H1 (cell line): ENCODE measurements at regions not wholly inside any gene's neighbourhood (a gene's known extent, or its start where the extent isn't known, plus 50 kb on each side); places are given as distances from the start of the nearest gene placed in this dataset.

ENCODE experiments used
- CTCF ChIA-PET: fragments of 300-600 bp; sonication (Branson Sonifier 250); formaldehyde crosslinking; loops from one replicate; lab custom pipeline; 2021; ENCODE audit not compliant: partially characterized antibody; lab: Charles Lee
- POLR2A ChIA-PET: fragments of 300-600 bp; sonication (Branson Sonifier 250); formaldehyde crosslinking; loops from one replicate; lab custom pipeline; 2021; ENCODE audit warnings: inconsistent platforms; ENCODE audit not compliant: partially characterized antibody; lab: Charles Lee
- DNase-seq, 2 experiments: peaks; one replicate each; pipeline versions ENCODE4 v3.0.0 to v3.0.0-alpha.2; 2010 to 2022; ENCODE audit warnings: low spot score in 2 of 2, low read depth in 1 of 2, mixed read lengths in 1 of 2
- FAIRE-seq: peaks from 2 replicates; lab custom pipeline; 2011; peaks lifted over from hg19 to GRCh38; lab: Jason Lieb, UNC
- H2AFZ ChIP-seq: 2 replicates; pipeline ENCODE4 v1.8.1; 2012; ENCODE audit warnings: low read length, inconsistent platforms
- H2AK5ac ChIP-seq: 2 replicates; pipeline ENCODE4 v1.6.1; 2013; ENCODE audit warnings: low read depth, low read length
- H2BK120ac ChIP-seq: replicated peaks from 2 replicates; pipeline ENCODE3; 2013; ENCODE audit warnings: low read depth, low read length, inconsistent platforms
- H2BK12ac ChIP-seq: 2 replicates; pipeline ENCODE4 v1.6.1; 2013; ENCODE audit warnings: low read depth, low read length
- H2BK15ac ChIP-seq: 2 replicates; pipeline ENCODE4 v1.6.1; 2013; ENCODE audit warnings: low read length
- H2BK20ac ChIP-seq: 2 replicates; pipeline ENCODE4 v1.6.1; 2013; ENCODE audit warnings: low read length
- H2BK5ac ChIP-seq: 2 replicates; pipeline ENCODE4 v1.6.1; 2013; ENCODE audit warnings: low read depth, low read length
- H3K14ac ChIP-seq: 2 replicates; pipeline ENCODE4 v1.6.1; 2013; ENCODE audit warnings: inconsistent platforms; ENCODE audit not compliant: insufficient read length
- H3K18ac ChIP-seq: 2 replicates; pipeline ENCODE4 v1.6.1; 2013; ENCODE audit warnings: low read length; ENCODE audit errors: extremely low read depth
- H3K23ac ChIP-seq: 2 replicates; pipeline ENCODE4 v1.6.1; 2013; ENCODE audit warnings: inconsistent platforms; ENCODE audit not compliant: insufficient read length
- H3K23me2 ChIP-seq: 2 replicates; pipeline ENCODE4 v1.6.1; 2013; ENCODE audit warnings: low read depth, low read length
- H3K27ac ChIP-seq: 2 replicates; pipeline ENCODE4 v1.6.1; 2011; ENCODE audit warnings: low read depth, low read length, inconsistent platforms
- H3K27me3 ChIP-seq, 4 experiments: replicated peaks in 1 of 4; 1 replicate in 1 of 4; 2 replicates in 3 of 4; pipeline versions ENCODE4 v1.6.1 to v1.8.1; 2011 to 2013; ENCODE audit warnings: low read length in 3 of 4, mild to moderate bottlenecking in 3 of 4, inconsistent platforms in 2 of 4, mixed read lengths in 2 of 4, moderate library complexity in 1 of 4; ENCODE audit not compliant: control insufficient read depth in 3 of 4, insufficient read depth in 3 of 4; ENCODE audit errors: extremely low read depth in 1 of 4
- H3K36me3 ChIP-seq, 4 experiments: 2 replicates each; pipeline versions ENCODE4 v1.6.1 to v1.8.1; 2011 to 2013; ENCODE audit warnings: mild to moderate bottlenecking in 4 of 4, low read length in 3 of 4, moderate library complexity in 2 of 4, control low read depth in 1 of 4, inconsistent platforms in 1 of 4; ENCODE audit not compliant: insufficient read depth in 4 of 4, control insufficient read depth in 2 of 4
- H3K4ac ChIP-seq: replicated peaks from 2 replicates; pipeline ENCODE3; 2013; ENCODE audit warnings: low read length, low read depth, mixed read lengths, inconsistent platforms; ENCODE audit not compliant: insufficient read length
- H3K4me1 ChIP-seq, 4 experiments: replicated peaks in 1 of 4; 1 replicate in 1 of 4; 2 replicates in 3 of 4; pipeline versions ENCODE4 v1.6.1 to v1.8.1; 2011 to 2013; ENCODE audit warnings: low read length in 3 of 4, inconsistent platforms in 2 of 4, mixed read lengths in 1 of 4; ENCODE audit not compliant: insufficient read depth in 4 of 4, control insufficient read depth in 3 of 4
- H3K4me2 ChIP-seq, 2 experiments: 2 replicates each; pipeline versions ENCODE4 v1.6.1 to v1.8.1; 2011 to 2013; ENCODE audit warnings: low read depth in 2 of 2, low read length in 2 of 2, control low read depth in 1 of 2, inconsistent platforms in 1 of 2, mild to moderate bottlenecking in 1 of 2; ENCODE audit not compliant: insufficient read depth in 1 of 2
- H3K4me3 ChIP-seq, 4 experiments: fragments of 200-600, 300-600 bp in 1 of 4; sonication (generic), shearing (Covaris generic), sonication (Bioruptor Twin) in 1 of 4; 2 replicates each; pipeline versions ENCODE4 v1.5.1 to v1.8.1; 2011 to 2016; ENCODE audit warnings: low read length in 4 of 4, low read depth in 3 of 4, control low read depth in 2 of 4, inconsistent platforms in 2 of 4, mild to moderate bottlenecking in 2 of 4, mixed read lengths in 1 of 4, moderate library complexity in 1 of 4; ENCODE audit not compliant: insufficient read depth in 2 of 4; ENCODE audit errors: extremely low read depth in 1 of 4
- H3K56ac ChIP-seq: replicated peaks from 2 replicates; pipeline ENCODE3; 2013; ENCODE audit warnings: low read depth, mild to moderate bottlenecking, mixed read lengths, low read length, inconsistent platforms; ENCODE audit not compliant: insufficient read length
- H3K79me1 ChIP-seq: 2 replicates; pipeline ENCODE4 v1.6.1; 2013; ENCODE audit warnings: low read depth, low read length, control low read depth
- H3K79me2 ChIP-seq, 2 experiments: 2 replicates each; pipeline versions ENCODE4 v1.6.1 to v1.8.1; 2012 to 2013; ENCODE audit warnings: low read length in 2 of 2, mild to moderate bottlenecking in 2 of 2, inconsistent platforms in 1 of 2; ENCODE audit not compliant: insufficient read depth in 2 of 2, control insufficient read depth in 1 of 2
- H3K9ac ChIP-seq, 4 experiments: replicated peaks in 1 of 4; 1 replicate in 1 of 4; 2 replicates in 3 of 4; pipeline versions ENCODE4 v1.6.1 to v1.8.1; 2011 to 2013; ENCODE audit warnings: low read depth in 3 of 4, low read length in 3 of 4, control low read depth in 2 of 4, mild to moderate bottlenecking in 2 of 4, moderate library complexity in 2 of 4, inconsistent platforms in 1 of 4; ENCODE audit errors: extremely low read depth in 1 of 4
- H3K9me3 ChIP-seq, 2 experiments: 2 replicates each; pipeline versions ENCODE4 v1.6.1 to v1.8.1; 2012 to 2013; ENCODE audit warnings: mild to moderate bottlenecking in 2 of 2, moderate library complexity in 2 of 2, control low read depth in 1 of 2, inconsistent platforms in 1 of 2, low read depth in 1 of 2, low read length in 1 of 2, mixed read lengths in 1 of 2; ENCODE audit not compliant: insufficient read depth in 2 of 2
- H4K20me1 ChIP-seq, 2 experiments: replicated peaks in 1 of 2; 2 replicates each; pipeline versions ENCODE3 to v1.8.1; 2011 to 2013; ENCODE audit warnings: inconsistent platforms in 2 of 2, low read length in 2 of 2, mild to moderate bottlenecking in 1 of 2; ENCODE audit not compliant: insufficient read depth in 2 of 2, control insufficient read depth in 1 of 2
- H4K5ac ChIP-seq: 2 replicates; pipeline ENCODE4 v1.6.1; 2013; ENCODE audit warnings: low read length, low read depth, mixed read lengths, inconsistent platforms; ENCODE audit not compliant: insufficient read length
- H4K8ac ChIP-seq: 2 replicates; pipeline ENCODE4 v1.8.0; 2013; ENCODE audit warnings: mild to moderate bottlenecking, moderate library complexity, low read length, inconsistent platforms; ENCODE audit not compliant: insufficient read depth; ENCODE audit errors: extremely low read depth
- H4K91ac ChIP-seq: replicated peaks from 2 replicates; pipeline ENCODE3; 2013; ENCODE audit warnings: low read length, mixed read lengths, inconsistent platforms; ENCODE audit not compliant: insufficient read length
- CEBPB ChIP-seq: IDR thresholded peaks from 2 replicates; pipeline ENCODE4 v1.6.1; 2012; ENCODE audit warnings: low read depth, low read length
- CREB1 ChIP-seq: IDR thresholded peaks from 2 replicates; pipeline ENCODE4 v1.6.1; 2012; ENCODE audit warnings: inconsistent platforms
- CTBP2 ChIP-seq: IDR thresholded peaks from 2 replicates; pipeline ENCODE4 v1.7.0; 2011; ENCODE audit warnings: borderline replicate concordance, mild to moderate bottlenecking, moderate library complexity, mixed read lengths, low read length; ENCODE audit not compliant: insufficient read depth, insufficient read length
- EZH2 ChIP-seq: fragments of 200-600 bp; sonication (generic); IDR thresholded peaks from 2 replicates; pipeline ENCODE4 v1.7.1; 2012; ENCODE audit warnings: low read depth, mild to moderate bottlenecking, moderate library complexity, low read length, inconsistent platforms; ENCODE audit not compliant: severe bottlenecking
- JUN ChIP-seq: IDR thresholded peaks from 2 replicates; pipeline ENCODE4 v1.6.1; 2011; ENCODE audit warnings: low read depth, mild to moderate bottlenecking, improper control_type of control experiment, low read length
- JUND ChIP-seq: IDR thresholded peaks from 2 replicates; pipeline ENCODE4 v1.6.1; 2011; ENCODE audit warnings: mild to moderate bottlenecking, improper control_type of control experiment, low read length
- KDM1A ChIP-seq: fragments of 200-600, 300-600 bp; sonication (generic); IDR thresholded peaks from 2 replicates; pipeline ENCODE4 v1.7.1; 2016; ENCODE audit warnings: mild to moderate bottlenecking, low read length, borderline replicate concordance
- MAFK ChIP-seq: IDR thresholded peaks from 2 replicates; pipeline ENCODE4 v1.6.1; 2012; ENCODE audit warnings: low read depth, mild to moderate bottlenecking, improper control_type of control experiment, low read length
- RAD21 ChIP-seq, 2 experiments: IDR thresholded peaks in 1 of 2; conservative IDR thresholded peaks in 1 of 2; 2 replicates each; pipeline ENCODE4 v1.6.1; 2011; ENCODE audit warnings: low read depth in 2 of 2, low read length in 2 of 2, improper control_type of control experiment in 1 of 2, inconsistent platforms in 1 of 2, mild to moderate bottlenecking in 1 of 2, moderate library complexity in 1 of 2
- YY1 ChIP-seq: IDR thresholded peaks from 2 replicates; pipeline ENCODE4 v1.6.1; 2011; ENCODE audit warnings: low read depth, mild to moderate bottlenecking, low read length
- WGBS, 2 experiments: shearing (Covaris generic) in 1 of 2; methylation state at CpG; one replicate each; pipeline versions ENCODE4 v1.1.6 to v1.1.7; 2013 to 2015; ENCODE audit warnings: low lambda C conversion rate in 2 of 2, mixed read lengths in 2 of 2, inconsistent platforms in 1 of 2, low coverage in 1 of 2, missing lambda C conversion rate in 1 of 2; ENCODE audit not compliant: insufficient replicate concordance in 2 of 2, insufficient coverage in 1 of 2, insufficient read length in 1 of 2; ENCODE audit errors: extremely low coverage in 1 of 2, missing lambda C conversion rate in 1 of 2; 5-methylcytosine and 5-hydroxymethylcytosine counted together
- TF ChIP-seq, protein P1 (sequence below): IDR thresholded peaks from 2 replicates; pipeline ENCODE4 v1.6.1; 2012; ENCODE audit warnings: inconsistent platforms

- ChIA-PET CTCF (interaction anchor here (0.6 to 1.1 kb wide), 2 partner anchors 15 to 23 kb away, joined by 3 read pairs; no protein-coding TSS in a partner anchor), POLR2A (no interaction called here)
- no peak overlapping the region for H4K8ac ChIP-seq
- H2BK120ac ChIP-seq = no peak overlapping the region
- no peak overlapping the region for H3K4me2 ChIP-seq
- no peaks in the 10 kb centered on the region for H4K20me1 ChIP-seq
- no peak overlapping the region for H3K23ac ChIP-seq
- no peak overlapping the region for H2AFZ ChIP-seq
- no peaks in the 10 kb centered on the region for H3K79me1 ChIP-seq
- no peaks in the 10 kb centered on the region for H3K23me2 ChIP-seq
- FAIRE-seq (no peak), DNase-seq (no peak)
- H3K4ac ChIP-seq = no peak overlapping the region
- no peak overlapping the region for H3K9ac ChIP-seq
- no peak overlapping the region for H2BK15ac ChIP-seq
- no peak overlapping the region for H3K27ac ChIP-seq
- no peak overlapping the region for H2BK20ac ChIP-seq
- no peaks in the 10 kb centered on the region for H3K79me2 ChIP-seq
- no peak overlapping the region for H2BK12ac ChIP-seq
- peaks cover 34 to 61% of the 10 kb centered on the region in 2 experiments for H3K9me3 ChIP-seq
- no peak overlapping the region for H4K5ac ChIP-seq
- no peaks in the 10 kb centered on the region for H3K4me1 ChIP-seq
- H3K18ac ChIP-seq = no peak overlapping the region
- H4K91ac ChIP-seq = no peak overlapping the region
- TF ChIP-seq, protein P1, sequence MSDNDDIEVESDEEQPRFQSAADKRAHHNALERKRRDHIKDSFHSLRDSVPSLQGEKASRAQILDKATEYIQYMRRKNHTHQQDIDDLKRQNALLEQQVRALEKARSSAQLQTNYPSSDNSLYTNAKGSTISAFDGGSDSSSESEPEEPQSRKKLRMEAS = no peak
- TF ChIP-seq CREB1 (no peak), JUN (no peak), CEBPB (no peak), JUND (no peak), EZH2 (no peak), RAD21 (IDR thresholded peaks at IDR 0.05 in 1 of 2, conservative IDR thresholded peaks at IDR 0.05 in 1 of 2; ENCODE audit: low read depth in 2 of 2, low read length in 2 of 2) (no peak), CTBP2 (no peak), KDM1A (no peak), YY1 (no peak), MAFK (no peak)
- no peak overlapping the region for H3K56ac ChIP-seq
- no peak overlapping the region for H2BK5ac ChIP-seq
- H2AK5ac ChIP-seq = no peak overlapping the region
- H3K36me3 ChIP-seq = no peaks in the 10 kb centered on the region
- H3K14ac ChIP-seq = no peak overlapping the region
- H3K4me3 ChIP-seq = no peak overlapping the region
- no peaks in the 10 kb centered on the region for H3K27me3 ChIP-seq
- 94% methylated on average over 11 of the region's 11 CpGs; no CpG with 5 or more reads in 1 of the 2 experiments for WGBS, 2 experiments
Measured at GRCh38 chr7:153590571-153590970, 461.6 kb upstream of the DPP6 start.
